PFSK-1 (cell line): ENCODE measurements at regions not wholly inside any gene's neighbourhood (a gene's known extent, or its start where the extent isn't known, plus 50 kb on each side); places are given as distances from the start of the nearest gene placed in this dataset.

ENCODE experiments used
- FOXP2 ChIP-seq: optimal IDR thresholded peaks from 2 replicates; pipeline ENCODE3; 2011; ENCODE audit warnings: borderline replicate concordance, control low read depth, inconsistent platforms; ENCODE audit not compliant: insufficient read depth; ENCODE audit errors: extremely low read length, extremely low read depth
- POLR2AphosphoS5 ChIP-seq: IDR thresholded peaks from 2 replicates; pipeline ENCODE4 v1.6.1; 2012; ENCODE audit warnings: low read depth, mild to moderate bottlenecking, control low read depth, low read length, moderate library complexity
- REST ChIP-seq, 2 experiments: IDR thresholded peaks; 2 replicates each; pipeline versions ENCODE4 v1.6.1 to v1.8.0; 2011 to 2012; ENCODE audit warnings: low read depth in 2 of 2, low read length in 2 of 2, control low read depth in 1 of 2, inconsistent platforms in 1 of 2, mild to moderate bottlenecking in 1 of 2, moderate library complexity in 1 of 2; ENCODE audit not compliant: insufficient read depth in 1 of 2
- SIN3A ChIP-seq: IDR thresholded peaks from 2 replicates; pipeline ENCODE4 v1.6.1; 2012; ENCODE audit warnings: mild to moderate bottlenecking, low read length, moderate library complexity, borderline replicate concordance; ENCODE audit not compliant: insufficient read depth
- TAF1 ChIP-seq: IDR thresholded peaks from 2 replicates; pipeline ENCODE4 v1.6.1; 2012; ENCODE audit warnings: low read length, control low read depth, borderline replicate concordance; ENCODE audit not compliant: insufficient read depth

- no peak for TF ChIP-seq TAF1
- TF ChIP-seq POLR2AphosphoS5: no peak
- TF ChIP-seq SIN3A: no peak
- no peak for TF ChIP-seq FOXP2
- no peak for TF ChIP-seq REST (IDR thresholded peaks at IDR 0.05; ENCODE audit: insufficient read depth in 1 of 2, low read depth in 2 of 2, low read length in 2 of 2)
Measured at GRCh38 chr3:88534534-88534933, 384.8 kb downstream of the C3orf38 start.
